T-helper 2 cell treated with Interferon-gamma antibody and Interleukin-4, amounts not matched to agents 5 μg/mL and 100 μg/mL, for 36 hours (primary cell): ENCODE measurements at regions not wholly inside any gene's neighbourhood (a gene's known extent, or its start where the extent isn't known, plus 50 kb on each side); places are given as distances from the start of the nearest gene placed in this dataset.
"Not testable (repeated sequence)": the region's sequence is repeated elsewhere in the genome, so short reads cannot be mapped to it uniquely, and the experiment has no call there.

Experiments
- DNase-seq: peaks from one replicate; pipeline ENCODE4 v3.0.0; 2021; ENCODE audit warnings: low spot score
- H3K27ac Mint-ChIP-seq: one replicate; pipeline ENCODE4 v1.8.0; 2021; ENCODE audit warnings: mild to moderate bottlenecking, mixed read lengths
- H3K27me3 Mint-ChIP-seq: one replicate; pipeline ENCODE4 v1.8.0; 2021; ENCODE audit warnings: low read depth, mixed read lengths
- H3K36me3 Mint-ChIP-seq: one replicate; pipeline ENCODE4 v1.8.0; 2021; ENCODE audit warnings: low read depth, mixed read lengths
- H3K4me1 Mint-ChIP-seq: one replicate; pipeline ENCODE4 v1.8.0; 2021; ENCODE audit warnings: low read depth, mixed read lengths
- H3K4me3 Mint-ChIP-seq: one replicate; pipeline ENCODE4 v1.8.0; 2022; ENCODE audit warnings: mild to moderate bottlenecking, moderate library complexity, mixed read lengths
- H3K9me3 Mint-ChIP-seq: one replicate; pipeline ENCODE4 v1.8.0; 2021; ENCODE audit warnings: mixed read lengths

- Mint-ChIP-seq H3K27ac (no peak overlapping the region), H3K4me3 (no peak overlapping the region), H3K36me3 (no peaks in the 10 kb centered on the region), H3K9me3 (no peaks in the 10 kb centered on the region), H3K27me3 (no peaks in the 10 kb centered on the region), H3K4me1 (no peaks in the 10 kb centered on the region)
- no peak for DNase-seq
Measured at GRCh38 chr6:164098857-164099267, 684.3 kb downstream of the QKI start.

GRCh38 chr6:164097551-164098398 lies 683.3 kb downstream of the QKI start:
- no peaks in the 10 kb centered on the region for H3K9me3 Mint-ChIP-seq
- no peak overlapping the region for H3K27ac Mint-ChIP-seq
- no peaks in the 10 kb centered on the region for H3K4me1 Mint-ChIP-seq
- DNase-seq, result no peak
- H3K36me3 Mint-ChIP-seq, result no peaks in the 10 kb centered on the region
- H3K4me3 Mint-ChIP-seq, result no peak overlapping the region
- no peaks in the 10 kb centered on the region for H3K27me3 Mint-ChIP-seq

GRCh38 chr6:164097056-164097455 lies 682.5 kb downstream of the QKI start:
- no peak overlapping the region for H3K4me3 Mint-ChIP-seq

GRCh38 chr6:164095056-164095455 lies 680.5 kb downstream of the QKI start:
- Mint-ChIP-seq H3K27ac (no peak overlapping the region), H3K4me3 (no peak overlapping the region), H3K36me3 (no peaks in the 10 kb centered on the region), H3K4me1 (no peaks in the 10 kb centered on the region), H3K9me3 (no peaks in the 10 kb centered on the region), H3K27me3 (no peaks in the 10 kb centered on the region)
- DNase-seq, result no peak

More at GRCh38 chr6:164097056-164097455, 682.5 kb downstream of the QKI start:
- Mint-ChIP-seq H3K27me3 (no peaks in the 10 kb centered on the region), H3K36me3 (no peaks in the 10 kb centered on the region), H3K4me1 (no peaks in the 10 kb centered on the region), H3K27ac (no peak overlapping the region), H3K9me3 (no peaks in the 10 kb centered on the region)
- DNase-seq, result no peak

GRCh38 chr6:164087870-164088269 lies 673.4 kb downstream of the QKI start:
- Mint-ChIP-seq H3K27ac (no peak overlapping the region), H3K36me3 (no peaks in the 10 kb centered on the region), H3K27me3 (no peaks in the 10 kb centered on the region), H3K4me3 (no peak overlapping the region), H3K9me3 (peaks cover 4% of the 10 kb centered on the region), H3K4me1 (no peaks in the 10 kb centered on the region)
- no peak for DNase-seq

- H3K9me3 Mint-ChIP-seq, result peaks cover 4% of the 10 kb centered on the region
- no peaks in the 10 kb centered on the region for H3K27me3 Mint-ChIP-seq
- no peak for DNase-seq
Measured at GRCh38 chr6:164087211-164087610, 672.7 kb downstream of the QKI start.

GRCh38 chr6:164086076-164086887 lies 671.8 kb downstream of the QKI start:
- Mint-ChIP-seq H3K4me1 (no peaks in the 10 kb centered on the region), H3K27me3 (no peaks in the 10 kb centered on the region), H3K27ac (no peak overlapping the region), H3K9me3 (peaks cover 4% of the 10 kb centered on the region), H3K36me3 (no peaks in the 10 kb centered on the region), H3K4me3 (no peak overlapping the region)
- DNase-seq, result no peak

More at GRCh38 chr6:164087211-164087610, 672.7 kb downstream of the QKI start:
- no peaks in the 10 kb centered on the region for H3K4me1 Mint-ChIP-seq
- no peaks in the 10 kb centered on the region for H3K36me3 Mint-ChIP-seq
- no peak overlapping the region for H3K4me3 Mint-ChIP-seq
- H3K27ac Mint-ChIP-seq, result no peak overlapping the region

GRCh38 chr6:164085091-164086075 lies 670.9 kb downstream of the QKI start:
- Mint-ChIP-seq H3K4me1 (no peaks in the 10 kb centered on the region), H3K9me3 (peaks cover 4% of the 10 kb centered on the region), H3K36me3 (no peaks in the 10 kb centered on the region), H3K27ac (no peak overlapping the region), H3K27me3 (no peaks in the 10 kb centered on the region), H3K4me3 (no peak overlapping the region)
- no peak for DNase-seq

GRCh38 chr6:164079275-164079600 lies 664.7 kb downstream of the QKI start:
- H3K36me3 Mint-ChIP-seq, result no peaks in the 10 kb centered on the region
- H3K4me3 Mint-ChIP-seq, result no peak overlapping the region
- no peak for DNase-seq
- no peaks in the 10 kb centered on the region for H3K4me1 Mint-ChIP-seq
- no peak overlapping the region for H3K27ac Mint-ChIP-seq
- H3K27me3 Mint-ChIP-seq, result no peaks in the 10 kb centered on the region
- peaks cover 5% of the 10 kb centered on the region for H3K9me3 Mint-ChIP-seq

- H3K27me3 Mint-ChIP-seq, result no peaks in the 10 kb centered on the region
- H3K9me3 Mint-ChIP-seq, result peaks cover 5% of the 10 kb centered on the region
- H3K4me1 Mint-ChIP-seq, result no peaks in the 10 kb centered on the region
- DNase-seq, result no peak
- H3K4me3 Mint-ChIP-seq, result no peak overlapping the region
- H3K27ac Mint-ChIP-seq, result no peak overlapping the region
- H3K36me3 Mint-ChIP-seq, result no peaks in the 10 kb centered on the region
Measured at GRCh38 chr6:164078532-164079274, 664.2 kb downstream of the QKI start.

- not testable (repeated sequence) for H3K9me3 Mint-ChIP-seq, H3K27ac Mint-ChIP-seq, H3K4me3 Mint-ChIP-seq, H3K4me1 Mint-ChIP-seq, H3K36me3 Mint-ChIP-seq, H3K27me3 Mint-ChIP-seq, DNase-seq
Measured at GRCh38 chr6:164076818-164077532, 662.5 kb downstream of the QKI start.

- DNase-seq, result no peak
- Mint-ChIP-seq H3K9me3 (peaks cover 10% of the 10 kb centered on the region), H3K27me3 (no peaks in the 10 kb centered on the region), H3K36me3 (no peaks in the 10 kb centered on the region), H3K4me1 (no peaks in the 10 kb centered on the region), H3K27ac (no peak overlapping the region), H3K4me3 (no peak overlapping the region)
Measured at GRCh38 chr6:164075981-164076615, 661.6 kb downstream of the QKI start.
